ENCODE measurements at regions not wholly inside any gene's neighbourhood (a gene's known extent, or its start where the extent isn't known, plus 50 kb on each side); places are given as distances from the start of the nearest gene placed in this dataset.

DNA sequence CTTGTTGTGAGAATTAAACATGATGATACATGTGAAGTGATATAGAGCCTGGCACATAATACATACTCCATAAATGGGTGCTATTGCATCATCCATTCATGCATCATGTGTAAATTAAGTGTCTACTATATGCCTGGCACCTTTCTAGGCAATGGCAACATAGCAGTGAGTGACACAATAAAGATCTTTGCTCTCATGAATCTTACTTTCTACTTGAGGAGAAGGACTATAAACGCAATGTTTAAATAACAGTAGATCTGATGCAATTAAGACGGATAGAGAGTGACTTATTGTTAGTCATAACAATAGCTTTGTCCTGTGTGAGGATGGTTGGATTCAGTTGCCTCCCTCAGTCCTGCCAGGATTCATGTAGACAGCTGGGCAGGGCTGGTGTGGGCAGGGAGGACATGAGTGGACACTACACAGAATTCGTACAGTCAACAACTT lies 88.4 kb upstream of the NPAS2 start:
- Mint-ChIP-seq H3K9me3 (no peaks in the 10 kb centered on the region), H3K4me1 (no peaks in the 10 kb centered on the region), H3K27me3 (peaks cover 11% of the 10 kb centered on the region), H3K4me3 (no peak overlapping the region), H3K27ac (no peak overlapping the region), H3K36me3 (ENCODE audit: low read depth) (no peaks in the 10 kb centered on the region)
- DNase-seq: no peak
- ATAC-seq: no peak

- H3K27ac Mint-ChIP-seq: no peak overlapping the region
Measured at GRCh38 chr2:100733391-100734187, 86.3 kb upstream of the NPAS2 start.

GRCh38 chr2:100736121-100736915 lies 83.6 kb upstream of the NPAS2 start:
- H3K4me3 Mint-ChIP-seq: no peak overlapping the region
- H3K9me3 Mint-ChIP-seq: no peaks in the 10 kb centered on the region
- peaks cover 11% of the 10 kb centered on the region for H3K27me3 Mint-ChIP-seq
- no peaks in the 10 kb centered on the region for H3K36me3 Mint-ChIP-seq (ENCODE audit: low read depth)
- H3K27ac Mint-ChIP-seq: no peak overlapping the region
- DNase-seq (no peak), ATAC-seq (no peak)
- H3K4me1 Mint-ChIP-seq: no peaks in the 10 kb centered on the region

More at GRCh38 chr2:100733391-100734187, 86.3 kb upstream of the NPAS2 start:
- DNase-seq: no peak
- Mint-ChIP-seq H3K36me3 (ENCODE audit: low read depth) (no peaks in the 10 kb centered on the region), H3K4me3 (no peak overlapping the region), H3K4me1 (no peaks in the 10 kb centered on the region), H3K27me3 (peaks cover 10% of the 10 kb centered on the region), H3K9me3 (no peaks in the 10 kb centered on the region)
- no peak for ATAC-seq

GRCh38 chr2:100739735-100740432 lies 80.1 kb upstream of the NPAS2 start:
- no peak for DNase-seq
- H3K36me3 Mint-ChIP-seq (ENCODE audit: low read depth): no peaks in the 10 kb centered on the region
- no peak overlapping the region for H3K27ac Mint-ChIP-seq
- H3K4me1 Mint-ChIP-seq: peaks cover 6% of the 10 kb centered on the region
- no peak overlapping the region for H3K4me3 Mint-ChIP-seq
- no peak for ATAC-seq
- H3K27me3 Mint-ChIP-seq: peaks cover 11% of the 10 kb centered on the region
- H3K9me3 Mint-ChIP-seq: no peaks in the 10 kb centered on the region

GRCh38 chr2:100741880-100742276 lies 78.1 kb upstream of the NPAS2 start:
- no peaks in the 10 kb centered on the region for H3K9me3 Mint-ChIP-seq
- DNase-seq (no peak), ATAC-seq (peak; percentile 33)
- no peak overlapping the region for H3K4me3 Mint-ChIP-seq
- no peak overlapping the region for H3K27ac Mint-ChIP-seq
- peaks cover 6% of the 10 kb centered on the region for H3K4me1 Mint-ChIP-seq
- no peaks in the 10 kb centered on the region for H3K36me3 Mint-ChIP-seq (ENCODE audit: low read depth)
- H3K27me3 Mint-ChIP-seq: peaks cover 3% of the 10 kb centered on the region

GRCh38 chr2:100742277-100743254 lies 77.4 kb upstream of the NPAS2 start:
- Mint-ChIP-seq H3K36me3 (ENCODE audit: low read depth) (no peaks in the 10 kb centered on the region), H3K27ac (no peak overlapping the region), H3K27me3 (peaks cover 3% of the 10 kb centered on the region), H3K4me1 (peaks cover 6% of the 10 kb centered on the region), H3K9me3 (no peaks in the 10 kb centered on the region), H3K4me3 (no peak overlapping the region)
- ATAC-seq: peak; percentile 24
- no peak for DNase-seq

DNA sequence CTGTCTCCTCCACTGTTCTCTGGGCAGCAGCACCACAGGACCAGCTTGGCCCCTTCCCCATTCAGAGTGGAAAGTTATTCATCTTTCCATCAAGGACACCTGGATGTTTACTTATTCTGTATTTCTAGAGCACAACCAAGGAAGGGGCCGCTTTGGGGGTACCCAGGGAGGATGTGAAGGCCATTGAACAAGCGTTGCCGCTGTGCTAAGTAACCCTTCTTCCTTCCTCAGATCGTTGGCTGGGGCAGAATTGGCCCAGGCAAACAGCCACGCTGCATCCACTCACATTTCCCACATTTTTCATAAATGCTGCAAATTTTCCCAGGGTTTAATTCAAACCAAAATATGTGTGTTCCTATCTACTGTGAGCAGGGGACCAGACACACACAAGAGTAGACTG lies 76.2 kb upstream of the NPAS2 start:
- no peaks in the 10 kb centered on the region for H3K36me3 Mint-ChIP-seq (ENCODE audit: low read depth)

GRCh38 chr2:100744184-100744583 lies 75.8 kb upstream of the NPAS2 start:
- ATAC-seq (no peak), DNase-seq (no peak)
- no peak overlapping the region for H3K27ac Mint-ChIP-seq
- H3K9me3 Mint-ChIP-seq: no peaks in the 10 kb centered on the region
- peaks cover 3% of the 10 kb centered on the region for H3K27me3 Mint-ChIP-seq
- no peak overlapping the region for H3K4me3 Mint-ChIP-seq
- H3K36me3 Mint-ChIP-seq (ENCODE audit: low read depth): no peaks in the 10 kb centered on the region
- H3K4me1 Mint-ChIP-seq: peaks cover 10% of the 10 kb centered on the region

More for the DNA sequence above, 76.2 kb upstream of the NPAS2 start:
- Mint-ChIP-seq H3K27ac (no peak overlapping the region), H3K27me3 (peaks cover 3% of the 10 kb centered on the region), H3K4me1 (peaks cover 10% of the 10 kb centered on the region), H3K9me3 (no peaks in the 10 kb centered on the region), H3K4me3 (no peak overlapping the region)
- DNase-seq (no peak), ATAC-seq (no peak)

DNA sequence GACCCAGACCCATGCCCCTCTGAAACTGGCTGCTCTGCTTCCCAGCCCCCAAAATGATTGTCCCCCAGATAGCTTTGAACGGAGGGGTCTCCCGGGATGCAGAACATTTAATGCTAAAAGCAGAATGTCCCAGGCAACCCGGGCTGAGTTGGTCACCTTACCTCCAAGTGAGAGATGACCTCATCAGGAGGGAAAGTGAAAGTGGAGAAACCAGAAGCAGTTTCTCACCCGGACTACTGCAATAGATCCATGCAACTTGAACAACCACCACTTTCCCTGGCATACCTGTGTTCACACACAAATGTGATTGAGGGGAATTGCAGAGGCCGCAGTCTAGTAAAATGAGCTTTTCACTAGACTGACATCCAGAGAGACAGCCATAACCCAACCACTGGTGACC lies 75.3 kb upstream of the NPAS2 start:
- H3K27ac Mint-ChIP-seq: no peak overlapping the region
- peaks cover 10% of the 10 kb centered on the region for H3K4me1 Mint-ChIP-seq
- peaks cover 3% of the 10 kb centered on the region for H3K27me3 Mint-ChIP-seq
- DNase-seq (no peak), ATAC-seq (no peak)
- no peak overlapping the region for H3K4me3 Mint-ChIP-seq
- H3K36me3 Mint-ChIP-seq (ENCODE audit: low read depth): no peaks in the 10 kb centered on the region
- H3K9me3 Mint-ChIP-seq: no peaks in the 10 kb centered on the region

DNA sequence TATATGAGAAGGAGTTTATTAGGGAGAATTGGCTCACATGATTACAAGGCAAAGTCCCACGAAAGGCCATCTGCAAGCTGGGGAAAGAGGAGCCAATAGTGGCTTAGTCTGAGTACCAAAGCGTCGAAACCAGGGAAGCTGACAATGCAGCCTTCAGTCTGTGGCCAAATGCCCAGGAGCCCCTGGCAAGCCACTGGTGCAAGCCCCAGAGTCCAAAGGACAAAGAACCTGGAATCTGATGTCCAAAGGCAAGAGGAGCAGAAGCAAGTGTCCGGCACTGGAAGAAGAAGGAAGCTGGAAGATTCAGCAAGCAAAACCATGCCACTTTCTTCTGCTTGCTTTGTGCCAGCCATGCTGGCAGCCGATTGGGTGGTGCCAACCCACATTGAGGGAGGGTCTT lies 74.3 kb upstream of the NPAS2 start:
- no peaks in the 10 kb centered on the region for H3K36me3 Mint-ChIP-seq (ENCODE audit: low read depth)
- H3K27me3 Mint-ChIP-seq: no peaks in the 10 kb centered on the region
- DNase-seq: no peak
- H3K27ac Mint-ChIP-seq: no peak overlapping the region
- no peaks in the 10 kb centered on the region for H3K9me3 Mint-ChIP-seq
- H3K4me1 Mint-ChIP-seq: peaks cover 10% of the 10 kb centered on the region
- no peak overlapping the region for H3K4me3 Mint-ChIP-seq
- no peak for ATAC-seq

GRCh38 chr2:100747551-100747950 lies 72.4 kb upstream of the NPAS2 start:
- DNase-seq (no peak), ATAC-seq (no peak)
- peaks cover 8% of the 10 kb centered on the region for H3K4me1 Mint-ChIP-seq
- H3K27me3 Mint-ChIP-seq: no peaks in the 10 kb centered on the region
- no peak overlapping the region for H3K4me3 Mint-ChIP-seq
- H3K36me3 Mint-ChIP-seq (ENCODE audit: low read depth): peaks cover 2% of the 10 kb centered on the region
- no peak overlapping the region for H3K27ac Mint-ChIP-seq
- no peaks in the 10 kb centered on the region for H3K9me3 Mint-ChIP-seq

DNA sequence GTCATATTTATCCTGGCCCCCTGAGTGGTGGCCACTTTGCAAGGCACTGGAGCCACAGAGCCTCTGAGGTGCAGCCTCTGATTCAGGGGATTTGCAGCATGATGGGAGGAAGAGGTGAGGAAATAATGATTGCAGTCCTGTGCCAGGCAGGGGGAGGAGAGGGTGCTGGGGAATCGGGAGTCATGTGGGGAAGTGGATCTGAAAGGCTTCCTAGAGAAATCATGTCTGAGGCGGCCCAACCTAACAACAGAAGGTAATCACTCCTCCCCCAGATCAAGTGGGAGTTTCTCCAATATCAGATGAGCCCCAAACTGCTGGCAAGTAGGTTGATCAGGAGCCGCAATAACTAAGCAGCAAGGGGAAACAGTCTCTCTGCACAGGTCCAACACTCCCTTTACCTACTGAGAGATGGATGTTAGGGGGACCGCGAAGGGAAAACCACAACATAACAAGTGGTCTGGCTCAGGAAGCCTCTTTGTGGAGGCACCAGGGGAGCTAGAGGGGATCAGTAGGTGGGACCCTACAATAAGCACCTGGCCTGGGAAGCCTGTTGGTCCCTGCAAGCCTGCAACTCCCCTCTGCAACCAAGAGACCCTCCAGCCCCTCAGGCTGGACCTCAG lies 71.8 kb upstream of the NPAS2 start:
- no peak for DNase-seq
- no peak for ATAC-seq
- Mint-ChIP-seq H3K36me3 (ENCODE audit: low read depth) (peaks cover 2% of the 10 kb centered on the region), H3K27ac (no peak overlapping the region), H3K4me1 (peaks cover 12% of the 10 kb centered on the region), H3K27me3 (no peaks in the 10 kb centered on the region), H3K4me3 (no peak overlapping the region), H3K9me3 (no peaks in the 10 kb centered on the region)

DNA sequence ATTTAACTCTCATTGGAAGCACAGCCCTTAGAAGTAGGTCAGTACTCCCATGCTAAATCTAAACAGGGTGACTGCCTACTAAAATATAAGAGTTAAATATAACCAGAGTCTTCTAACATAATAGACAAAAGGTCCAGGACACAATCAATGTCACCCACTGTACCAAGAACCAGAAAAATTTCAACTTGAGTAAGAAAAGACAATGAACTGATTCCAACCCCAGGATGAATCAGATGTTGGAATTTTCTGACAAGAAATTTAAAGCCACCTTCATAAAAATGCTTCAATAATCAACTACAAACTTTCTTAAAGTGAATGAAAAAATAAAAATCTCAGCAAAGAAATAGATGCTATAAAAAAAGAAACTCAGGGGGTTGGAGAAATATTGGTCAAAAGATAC lies 71.3 kb upstream of the NPAS2 start:
- no peak overlapping the region for H3K27ac Mint-ChIP-seq

More for the DNA sequence above, 71.3 kb upstream of the NPAS2 start:
- no peaks in the 10 kb centered on the region for H3K27me3 Mint-ChIP-seq
- H3K36me3 Mint-ChIP-seq (ENCODE audit: low read depth): peaks cover 2% of the 10 kb centered on the region
- no peaks in the 10 kb centered on the region for H3K9me3 Mint-ChIP-seq
- ATAC-seq (no peak), DNase-seq (no peak)
- H3K4me3 Mint-ChIP-seq: no peak overlapping the region
- H3K4me1 Mint-ChIP-seq: peaks cover 12% of the 10 kb centered on the region
